ENCODE measurements at regions not wholly inside any gene's neighbourhood (a gene's known extent, or its start where the extent isn't known, plus 50 kb on each side); places are given as distances from the start of the nearest gene placed in this dataset.

DNA sequence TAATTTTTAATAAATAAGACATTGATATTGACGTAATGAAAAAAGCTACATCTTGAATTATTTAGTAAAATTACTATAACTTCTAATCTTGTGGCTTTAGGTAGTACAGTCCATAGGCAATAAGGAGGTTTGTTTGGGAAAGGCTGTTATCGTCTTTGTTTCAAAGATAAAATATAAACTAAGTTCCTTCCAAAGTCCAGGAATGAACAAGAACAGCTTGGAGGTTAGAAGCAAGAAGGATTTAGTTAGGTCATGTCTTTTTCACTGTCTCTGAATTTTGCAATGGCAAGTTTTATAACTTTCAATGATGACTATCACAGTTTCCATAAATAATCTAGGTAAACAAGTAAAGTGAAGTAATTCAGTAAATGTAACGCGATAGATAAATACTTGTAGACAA, 106.9 kb upstream of the OLFM3 start:
- CTCF ChIA-PET = interaction anchor here (0.5 kb wide), 1 partner anchor 188 kb away, joined by 3 read pairs; no protein-coding TSS in a partner anchor
- POLR2A ChIA-PET = no interaction called here

DNA sequence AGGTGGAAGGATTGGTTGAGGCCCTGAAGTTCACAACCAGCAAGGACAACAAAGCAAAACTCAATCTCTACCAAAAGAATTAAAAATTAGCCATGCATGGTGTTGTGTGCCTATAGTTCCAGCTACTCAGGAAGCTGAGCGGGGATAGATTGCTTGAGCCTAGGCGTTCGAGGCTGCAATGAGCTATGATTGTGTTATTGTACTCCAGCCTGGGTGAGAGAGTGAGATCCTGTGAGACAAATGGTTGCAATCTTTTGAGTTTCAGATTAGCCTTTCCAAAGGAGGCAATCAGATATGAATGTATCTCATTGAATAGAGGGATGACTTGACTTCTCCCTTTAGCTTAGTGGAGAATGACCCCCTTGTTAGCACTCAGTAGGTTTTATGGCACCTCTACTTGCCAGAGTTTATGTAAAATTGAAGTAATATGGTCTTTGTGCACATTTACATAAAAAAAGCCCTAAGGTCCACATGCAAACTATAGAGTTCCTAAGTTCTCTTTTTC, 105.6 kb upstream of the OLFM3 start:
- POLR2A ChIA-PET = no interaction called here
- CTCF ChIA-PET = no interaction called here
- DNase-seq (ENCODE audit: low read depth, low spot score) = no peak
- peaks cover 5% of the 10 kb centered on the region; the same call in 1 of the 2 replicates for H3K9me3 ChIP-seq (ENCODE audit: control insufficient read depth, insufficient read depth, low read length)
- no peak overlapping the region for H3K27ac ChIP-seq (ENCODE audit: low read depth, low read length)
- no peak overlapping the region for H3K4me3 ChIP-seq (ENCODE audit: low read depth, low read length)
- TF ChIP-seq, protein P1, sequence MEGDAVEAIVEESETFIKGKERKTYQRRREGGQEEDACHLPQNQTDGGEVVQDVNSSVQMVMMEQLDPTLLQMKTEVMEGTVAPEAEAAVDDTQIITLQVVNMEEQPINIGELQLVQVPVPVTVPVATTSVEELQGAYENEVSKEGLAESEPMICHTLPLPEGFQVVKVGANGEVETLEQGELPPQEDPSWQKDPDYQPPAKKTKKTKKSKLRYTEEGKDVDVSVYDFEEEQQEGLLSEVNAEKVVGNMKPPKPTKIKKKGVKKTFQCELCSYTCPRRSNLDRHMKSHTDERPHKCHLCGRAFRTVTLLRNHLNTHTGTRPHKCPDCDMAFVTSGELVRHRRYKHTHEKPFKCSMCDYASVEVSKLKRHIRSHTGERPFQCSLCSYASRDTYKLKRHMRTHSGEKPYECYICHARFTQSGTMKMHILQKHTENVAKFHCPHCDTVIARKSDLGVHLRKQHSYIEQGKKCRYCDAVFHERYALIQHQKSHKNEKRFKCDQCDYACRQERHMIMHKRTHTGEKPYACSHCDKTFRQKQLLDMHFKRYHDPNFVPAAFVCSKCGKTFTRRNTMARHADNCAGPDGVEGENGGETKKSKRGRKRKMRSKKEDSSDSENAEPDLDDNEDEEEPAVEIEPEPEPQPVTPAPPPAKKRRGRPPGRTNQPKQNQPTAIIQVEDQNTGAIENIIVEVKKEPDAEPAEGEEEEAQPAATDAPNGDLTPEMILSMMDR (IDR thresholded peaks at IDR 0.05; ENCODE audit: low read depth, low read length) = no peak
- no peaks in the 10 kb centered on the region for H3K27me3 ChIP-seq (ENCODE audit: control insufficient read depth, insufficient read depth, low read length)

More for the DNA sequence above, 106.9 kb upstream of the OLFM3 start:
- peaks cover 5% of the 10 kb centered on the region; the same call in 1 of the 2 replicates for H3K9me3 ChIP-seq (ENCODE audit: control insufficient read depth, insufficient read depth, low read length)
- TF ChIP-seq, protein P1 (IDR thresholded peaks at IDR 0.05; ENCODE audit: low read depth, low read length) = no peak
- DNase-seq (ENCODE audit: low read depth, low spot score) = no peak
- no peak overlapping the region for H3K27ac ChIP-seq (ENCODE audit: low read depth, low read length)
- H3K4me3 ChIP-seq (ENCODE audit: low read depth, low read length) = no peak overlapping the region
- no peaks in the 10 kb centered on the region for H3K27me3 ChIP-seq (ENCODE audit: control insufficient read depth, insufficient read depth, low read length)

DNA sequence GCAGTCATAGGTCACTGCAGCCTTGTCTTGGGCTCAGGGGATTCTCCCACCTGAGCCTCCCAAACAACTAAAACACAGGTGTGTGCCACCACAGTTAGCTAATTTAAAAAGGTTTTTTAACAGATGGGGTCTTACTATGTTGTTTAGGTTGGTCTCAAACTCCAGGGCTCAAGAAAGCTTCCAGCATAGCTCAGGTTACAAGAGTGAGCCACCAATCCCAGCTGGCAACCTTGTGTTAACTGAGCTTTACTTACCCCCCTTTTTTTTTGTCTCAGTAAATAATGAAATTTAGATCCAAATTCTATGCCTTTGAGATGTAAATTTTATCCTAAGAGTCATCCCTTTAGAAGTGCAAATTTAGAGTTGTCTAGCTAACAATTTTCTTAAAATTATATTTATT, 103.9 kb upstream of the OLFM3 start:
- CTCF ChIA-PET = no interaction called here
- POLR2A ChIA-PET = no interaction called here

DNA sequence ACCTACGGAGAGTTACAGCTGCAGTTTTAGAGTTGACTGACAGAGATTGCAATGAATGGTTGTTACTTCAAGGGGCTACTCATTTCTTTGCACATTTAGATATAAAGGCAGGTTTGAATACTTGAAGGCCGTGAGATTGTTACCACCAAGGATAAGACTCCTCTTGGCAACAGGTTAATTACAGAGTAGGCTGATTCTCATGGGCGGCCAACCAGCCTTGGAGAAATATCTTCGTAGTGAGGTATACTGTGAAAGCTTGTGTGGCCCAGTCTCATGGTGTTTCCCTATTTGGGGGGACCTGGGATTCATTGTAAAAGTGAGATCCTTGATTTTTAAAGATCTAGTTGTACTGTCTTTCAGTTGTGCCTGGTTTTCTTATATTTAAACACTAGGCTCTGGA, 103.2 kb upstream of the OLFM3 start:
- H3K4me3 ChIP-seq (ENCODE audit: low read depth, low read length) = no peak overlapping the region
- H3K27me3 ChIP-seq (ENCODE audit: control insufficient read depth, insufficient read depth, low read length) = no peaks in the 10 kb centered on the region
- peaks cover 5% of the 10 kb centered on the region; the same call in 1 of the 2 replicates for H3K9me3 ChIP-seq (ENCODE audit: control insufficient read depth, insufficient read depth, low read length)
- TF ChIP-seq, protein P1 (IDR thresholded peaks at IDR 0.05; ENCODE audit: low read depth, low read length) = no peak
- H3K27ac ChIP-seq (ENCODE audit: low read depth, low read length) = no peak overlapping the region
- no peak for DNase-seq (ENCODE audit: low read depth, low spot score)
- ChIA-PET CTCF (no interaction called here), POLR2A (no interaction called here)

More for the DNA sequence above, 103.9 kb upstream of the OLFM3 start:
- Histone ChIP-seq H3K9me3 (ENCODE audit: control insufficient read depth, insufficient read depth, low read length) (peaks cover 5% of the 10 kb centered on the region; the same call in 1 of the 2 replicates), H3K27ac (ENCODE audit: low read depth, low read length) (no peak overlapping the region), H3K4me3 (ENCODE audit: low read depth, low read length) (no peak overlapping the region), H3K27me3 (ENCODE audit: control insufficient read depth, insufficient read depth, low read length) (no peaks in the 10 kb centered on the region)
- DNase-seq (ENCODE audit: low read depth, low spot score) = no peak
- TF ChIP-seq, protein P1 (IDR thresholded peaks at IDR 0.05; ENCODE audit: low read depth, low read length) = no peak

DNA sequence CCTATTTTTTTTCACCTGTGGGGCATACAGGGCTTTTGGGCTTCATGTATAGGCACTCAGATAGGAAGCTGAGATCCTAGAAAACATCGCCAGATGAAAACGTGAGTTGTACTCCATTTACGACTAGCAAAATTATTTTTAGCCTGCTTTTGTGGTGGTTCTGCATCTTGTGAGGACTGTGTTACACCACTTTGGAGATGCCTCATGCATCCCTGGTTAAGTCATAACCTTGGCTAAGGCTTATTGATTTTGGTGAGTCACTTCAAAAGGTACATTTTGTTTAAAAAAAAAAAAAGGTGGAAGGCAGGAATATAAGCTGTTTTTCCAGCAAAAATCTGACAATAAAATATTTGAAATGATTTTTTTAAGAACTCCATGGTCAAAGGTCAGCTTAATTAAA, 101.8 kb upstream of the OLFM3 start:
- CTCF ChIA-PET = no interaction called here
- POLR2A ChIA-PET = no interaction called here
- H3K27ac ChIP-seq (ENCODE audit: low read depth, low read length) = no peak overlapping the region
- TF ChIP-seq, protein P1 (IDR thresholded peaks at IDR 0.05; ENCODE audit: low read depth, low read length) = no peak
- H3K27me3 ChIP-seq (ENCODE audit: control insufficient read depth, insufficient read depth, low read length) = no peaks in the 10 kb centered on the region
- H3K4me3 ChIP-seq (ENCODE audit: low read depth, low read length) = no peak overlapping the region
- no peak for DNase-seq (ENCODE audit: low read depth, low spot score)
- peaks cover 5% of the 10 kb centered on the region; the same call in 1 of the 2 replicates for H3K9me3 ChIP-seq (ENCODE audit: control insufficient read depth, insufficient read depth, low read length)

All from AG04450 (cell line).